Neural cell (in vitro differentiated cells): ENCODE measurements at regions not wholly inside any gene's neighbourhood (a gene's known extent, or its start where the extent isn't known, plus 50 kb on each side); places are given as distances from the start of the nearest gene placed in this dataset.

Source experiments
- H2AFZ ChIP-seq: fragments of 200-600, 300-800 bp; sonication (generic), shearing (Covaris generic); 2 replicates; pipeline ENCODE4 v1.6.0; 2014; ENCODE audit warnings: low read depth, mild to moderate bottlenecking, antibody characterized with exemption, low read length, moderate library complexity
- H3F3A ChIP-seq: fragments of 200-600 bp; shearing (Covaris generic); 2 replicates; pipeline ENCODE4 v1.6.1; 2016; ENCODE audit warnings: mild to moderate bottlenecking, moderate library complexity, mixed read lengths, antibody characterized with exemption, low read length; ENCODE audit not compliant: insufficient read depth, poor library complexity, severe bottlenecking
- H3K27ac ChIP-seq: fragments of 200-600, 300-800 bp; sonication (generic), shearing (Covaris generic); 2 replicates; pipeline ENCODE4 v1.5.1; 2014; ENCODE audit warnings: mild to moderate bottlenecking, low read length, moderate library complexity
- H3K27me3 ChIP-seq: fragments of 300-800, 200-600 bp; sonication (generic), shearing (Covaris generic); 2 replicates; pipeline ENCODE4 v1.6.0; 2014; ENCODE audit warnings: mild to moderate bottlenecking, low read depth, low read length, moderate library complexity; ENCODE audit not compliant: insufficient read depth
- H3K36me3 ChIP-seq: fragments of 300-800, 200-600 bp; sonication (generic), shearing (Covaris generic); 2 replicates; pipeline ENCODE4 v1.5.1; 2014; ENCODE audit warnings: mild to moderate bottlenecking, antibody characterized with exemption, low read length, moderate library complexity; ENCODE audit not compliant: insufficient read depth
- H3K4me2 ChIP-seq: fragments of 300-800, 200-600 bp; sonication (generic), shearing (Covaris generic); 2 replicates; pipeline ENCODE4 v1.6.0; 2014; ENCODE audit warnings: mild to moderate bottlenecking, low read length
- H3K4me3 ChIP-seq: fragments of 300-800, 200-600 bp; sonication (generic), shearing (Covaris generic); 2 replicates; pipeline ENCODE4 v1.5.1; 2014; ENCODE audit warnings: mild to moderate bottlenecking, low read length, moderate library complexity
- H3K79me2 ChIP-seq: fragments of 200-600 bp; shearing (Covaris generic); replicated peaks from 2 replicates; pipeline ENCODE4 v1.6.0; 2014; ENCODE audit warnings: mild to moderate bottlenecking, low read length, moderate library complexity; ENCODE audit not compliant: insufficient read depth
- H3K9ac ChIP-seq: fragments of 300-800, 200-600 bp; sonication (generic), shearing (Covaris generic); 2 replicates; pipeline ENCODE4 v1.6.1; 2016; ENCODE audit warnings: mild to moderate bottlenecking, low read length, mixed read lengths
- H3K9me2 ChIP-seq: fragments of 200-600 bp; shearing (Covaris generic); 2 replicates; pipeline ENCODE4 v1.6.1; 2016; ENCODE audit warnings: mild to moderate bottlenecking, low read length, mixed read lengths; ENCODE audit not compliant: insufficient read depth
- H3K9me3 ChIP-seq: fragments of 200-600, 300-800 bp; sonication (generic), shearing (Covaris generic); 2 replicates; pipeline ENCODE4 v1.6.1; 2016; ENCODE audit warnings: mild to moderate bottlenecking, mixed run types, low read length, moderate library complexity, mixed read lengths
- H4K20me1 ChIP-seq: fragments of 200-600 bp; shearing (Covaris generic); 2 replicates; pipeline ENCODE4 v1.6.1; 2016; ENCODE audit warnings: mild to moderate bottlenecking, mixed run types; ENCODE audit not compliant: insufficient read depth
- CTCF ChIP-seq: fragments of 450-650 bp; IDR thresholded peaks from 2 replicates; pipeline ENCODE4 v1.5.1; 2014; ENCODE audit warnings: antibody characterized with exemption, mild to moderate bottlenecking, moderate library complexity; ENCODE audit not compliant: poor library complexity, severe bottlenecking
- EP300 ChIP-seq: fragments of 450-650 bp; conservative IDR thresholded peaks from 2 replicates; pipeline ENCODE4 v1.6.1; 2014; ENCODE audit warnings: antibody characterized with exemption, mild to moderate bottlenecking, moderate library complexity; ENCODE audit not compliant: poor library complexity, severe bottlenecking
- EZH2 ChIP-seq: fragments of 200-600, 300-800 bp; shearing (Covaris generic), sonication (generic); IDR thresholded peaks from 2 replicates; pipeline ENCODE4 v1.6.1; 2014; ENCODE audit warnings: antibody characterized with exemption, low read length, borderline replicate concordance, mild to moderate bottlenecking; ENCODE audit not compliant: insufficient read depth, poor library complexity, severe bottlenecking
- MXI1 ChIP-seq: fragments of 450-650 bp; conservative IDR thresholded peaks from 2 replicates; pipeline ENCODE4 v1.6.1; 2014; ENCODE audit warnings: antibody characterized with exemption, mild to moderate bottlenecking; ENCODE audit not compliant: poor library complexity, severe bottlenecking
- POLR2AphosphoS5 ChIP-seq: IDR thresholded peaks from 2 replicates; pipeline ENCODE4 v1.6.1; 2012
- RAD21 ChIP-seq: fragments of 450-650 bp; conservative IDR thresholded peaks from 2 replicates; pipeline ENCODE4 v1.6.1; 2014; ENCODE audit warnings: antibody characterized with exemption, mild to moderate bottlenecking, moderate library complexity
- REST ChIP-seq: IDR thresholded peaks from 2 replicates; pipeline ENCODE4 v1.6.1; 2012; ENCODE audit warnings: borderline replicate concordance
- SMC3 ChIP-seq: fragments of 450-650 bp; conservative IDR thresholded peaks from 2 replicates; pipeline ENCODE4 v1.6.1; 2014; ENCODE audit warnings: antibody characterized with exemption, mild to moderate bottlenecking, moderate library complexity; ENCODE audit not compliant: poor library complexity
- TAF1 ChIP-seq: IDR thresholded peaks from 2 replicates; pipeline ENCODE4 v1.6.1; 2012; ENCODE audit warnings: low read depth

- TF ChIP-seq MXI1, result no peak
- TF ChIP-seq SMC3, result no peak
- TF ChIP-seq EZH2, result no peak
- no peak for TF ChIP-seq CTCF
- no peak for TF ChIP-seq RAD21
- TF ChIP-seq EP300, result no peak
- no peak for TF ChIP-seq REST
- no peak for TF ChIP-seq TAF1
- no peak for TF ChIP-seq POLR2AphosphoS5
- no peak overlapping the region for H2AFZ ChIP-seq
- H3K27ac ChIP-seq, result no peak overlapping the region
These were observed 402.8 kb downstream of the TXNL1 start for GRCh38 chr18:56235481-56236013.

GRCh38 chr18:56235071-56235470 lies 403.3 kb downstream of the TXNL1 start:
- Histone ChIP-seq H2AFZ (no peak overlapping the region), H3K4me2 (no peak overlapping the region), H3K79me2 (no peaks in the 10 kb centered on the region)

More at GRCh38 chr18:56235481-56236013, 402.8 kb downstream of the TXNL1 start:
- no peak overlapping the region for H3K9ac ChIP-seq
- H3K27me3 ChIP-seq, result no peaks in the 10 kb centered on the region
- H3K4me3 ChIP-seq, result no peak overlapping the region
- H3K9me2 ChIP-seq, result no peaks in the 10 kb centered on the region
- no peaks in the 10 kb centered on the region for H3K79me2 ChIP-seq
- H3K4me2 ChIP-seq, result no peak overlapping the region
- no peaks in the 10 kb centered on the region for H3K9me3 ChIP-seq
- H3K36me3 ChIP-seq, result no peaks in the 10 kb centered on the region
- H3F3A ChIP-seq, result no peaks in the 10 kb centered on the region
- H4K20me1 ChIP-seq, result no peaks in the 10 kb centered on the region

More at GRCh38 chr18:56235071-56235470, 403.3 kb downstream of the TXNL1 start:
- Histone ChIP-seq H3K36me3 (no peaks in the 10 kb centered on the region), H3K27ac (no peak overlapping the region), H3K9me3 (no peaks in the 10 kb centered on the region), H3K9me2 (no peaks in the 10 kb centered on the region), H3K4me3 (no peak overlapping the region), H3F3A (no peaks in the 10 kb centered on the region), H4K20me1 (no peaks in the 10 kb centered on the region), H3K9ac (no peak overlapping the region), H3K27me3 (no peaks in the 10 kb centered on the region)
- TF ChIP-seq RAD21 (no peak), MXI1 (no peak), SMC3 (no peak), CTCF (no peak), REST (no peak), TAF1 (no peak), EP300 (no peak)
